ENCODE measurements at regions not wholly inside any gene's neighbourhood (a gene's known extent, or its start where the extent isn't known, plus 50 kb on each side); places are given as distances from the start of the nearest gene placed in this dataset.

DNA sequence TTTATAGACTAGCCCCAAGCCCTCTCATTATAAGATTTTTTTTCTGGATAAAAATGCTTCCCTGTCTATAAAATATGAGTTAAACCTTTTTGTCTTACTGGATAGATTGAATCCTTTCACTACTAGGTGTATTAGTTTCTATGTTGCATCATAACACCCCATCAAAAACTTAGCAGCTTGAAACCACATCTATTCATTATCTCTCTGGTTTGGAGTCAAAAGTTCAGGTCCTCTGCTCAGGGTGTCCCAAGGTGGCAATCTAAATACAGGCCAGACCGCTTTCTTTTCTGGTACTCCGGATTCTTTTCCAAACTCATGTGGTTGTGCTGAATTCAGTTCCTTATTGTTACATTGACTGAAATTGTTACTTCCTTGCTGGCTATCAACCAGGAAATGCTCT is 515.5 kb downstream of the PDHA2 start:
- TF ChIP-seq CTCF (IDR thresholded peaks at IDR 0.05): no peak
- TF ChIP-seq POLR2A (IDR thresholded peaks at IDR 0.05): no peak
